ENCODE measurements at regions not wholly inside any gene's neighbourhood (a gene's known extent, or its start where the extent isn't known, plus 50 kb on each side); places are given as distances from the start of the nearest gene placed in this dataset.
A peak's percentile ranks its signal among the peaks of the same experiment; 100 is the strongest.

- no peak for DNase-seq
These were observed 403.9 kb upstream of the JARID2 start for GRCh38 chr6:14841901-14842421.

DNA sequence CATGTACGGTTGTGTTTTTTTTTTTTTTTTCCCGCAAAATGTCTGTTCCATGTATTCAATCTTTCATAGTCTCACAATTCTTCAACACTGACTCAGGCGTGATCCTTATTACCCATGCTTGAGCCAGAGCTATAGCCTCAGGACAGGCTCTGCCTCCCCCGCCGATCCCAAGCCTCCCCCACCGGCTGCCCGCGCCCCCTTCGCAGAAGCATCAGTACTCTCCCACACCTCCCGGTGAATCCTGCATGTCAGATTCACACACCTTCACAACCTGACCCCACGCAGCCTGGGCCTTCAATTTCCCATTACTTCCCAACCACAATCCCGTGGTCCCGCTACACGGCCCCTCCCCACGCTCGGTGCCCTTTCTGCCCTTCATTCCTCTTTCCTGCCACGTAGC, 401.5 kb upstream of the JARID2 start:
- no peak for DNase-seq

DNA sequence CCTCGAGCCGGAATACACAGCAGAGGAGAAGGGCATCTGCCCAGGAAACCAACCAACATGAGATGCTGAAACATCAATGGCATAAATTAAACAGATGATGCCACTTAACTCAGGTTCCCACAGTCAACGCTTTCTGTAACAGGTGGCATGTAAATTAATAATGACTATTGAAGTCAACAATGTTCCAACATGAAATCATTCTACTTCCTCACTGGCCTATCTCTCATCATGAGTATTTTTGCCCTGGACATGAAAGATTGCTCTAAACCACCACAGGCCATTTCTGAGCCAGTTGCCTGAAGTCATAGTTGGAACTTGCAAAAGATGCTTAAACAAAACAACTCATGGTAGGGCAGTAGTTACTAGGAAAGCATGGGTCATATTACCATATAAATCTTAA, 397.9 kb upstream of the JARID2 start:
- no peak for DNase-seq

- DNase-seq = no peak
These were observed 396.7 kb upstream of the JARID2 start for GRCh38 chr6:14849185-14849584.

- no peak for DNase-seq
These were observed 394.6 kb upstream of the JARID2 start for GRCh38 chr6:14851281-14851680.

GRCh38 chr6:14852375-14852774, 393.5 kb upstream of the JARID2 start:
- no peak for DNase-seq

DNA sequence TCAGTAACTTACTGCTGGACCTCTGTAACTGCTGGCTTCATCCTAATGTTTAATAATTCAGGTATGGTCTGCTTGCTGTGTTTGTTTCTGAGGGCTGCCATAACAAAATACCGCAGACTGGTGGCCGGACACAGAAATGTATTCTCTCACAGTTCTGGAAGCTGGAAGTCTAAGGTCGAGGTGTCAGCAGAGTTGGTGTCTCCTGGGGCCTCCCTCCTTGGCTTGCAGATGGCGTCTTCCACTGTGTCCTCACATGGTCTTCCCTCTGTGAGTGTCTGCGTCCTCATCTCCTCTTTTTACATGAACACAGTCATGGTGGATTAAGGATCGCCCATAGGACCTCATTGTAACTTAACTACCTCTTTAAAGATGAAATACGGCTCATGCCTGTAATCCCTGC, 389.7 kb upstream of the JARID2 start:
- DNase-seq = no peak

GRCh38 chr6:14857001-14857400, 388.9 kb upstream of the JARID2 start:
- DNase-seq = no peak

GRCh38 chr6:14857501-14857900, 388.4 kb upstream of the JARID2 start:
- no peak for DNase-seq

DNA sequence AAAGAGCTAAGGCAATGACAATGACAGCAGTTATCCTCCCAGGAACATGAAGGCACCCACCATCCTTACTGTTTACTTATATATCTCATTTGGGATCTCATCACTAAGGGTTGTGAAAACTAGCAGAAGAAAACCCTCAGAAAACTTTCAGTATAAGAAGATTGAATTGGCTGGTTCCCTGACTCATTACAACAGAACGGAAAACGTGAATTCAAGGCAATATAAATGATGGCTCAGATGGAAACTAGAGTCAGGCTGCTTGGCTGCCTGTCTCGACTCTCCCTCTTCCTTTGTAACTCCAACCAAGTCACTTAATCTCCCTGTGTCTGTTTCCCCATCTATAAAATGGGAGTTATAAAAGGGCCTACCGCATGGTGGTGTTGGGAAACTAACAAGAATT, 387.1 kb upstream of the JARID2 start:
- no peak for DNase-seq

- DNase-seq = no peak
These were observed 385.1 kb upstream of the JARID2 start for GRCh38 chr6:14860774-14861173.

GRCh38 chr6:14861491-14861943, 384.4 kb upstream of the JARID2 start:
- DNase-seq = no peak

- DNase-seq = no peak
These were observed 383.0 kb upstream of the JARID2 start for GRCh38 chr6:14862845-14863244.

GRCh38 chr6:14863902-14864850, 381.7 kb upstream of the JARID2 start:
- peak; percentile 50 for DNase-seq

- no peak for DNase-seq
These were observed 380.3 kb upstream of the JARID2 start for GRCh38 chr6:14865531-14866100.

DNA sequence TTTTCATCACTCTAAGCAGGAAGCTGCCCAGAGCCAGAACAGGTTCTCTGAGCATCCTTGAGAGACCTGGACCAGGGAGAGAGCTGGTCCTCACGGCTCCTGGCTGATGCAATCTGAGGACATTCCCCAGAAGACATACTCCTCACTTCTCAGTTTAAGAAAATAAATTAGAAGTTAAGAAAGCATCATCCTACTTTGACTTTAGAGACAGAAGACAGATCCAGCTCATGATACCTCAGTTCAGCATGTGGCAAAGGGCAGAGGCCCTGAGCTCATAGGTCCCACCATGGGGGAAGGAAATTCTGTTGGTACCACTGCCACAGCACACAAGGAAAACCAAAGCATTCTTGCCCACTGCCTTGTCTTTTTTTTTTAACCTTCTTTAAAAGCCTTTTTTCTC, 378.1 kb upstream of the JARID2 start:
- DNase-seq = no peak

DNA sequence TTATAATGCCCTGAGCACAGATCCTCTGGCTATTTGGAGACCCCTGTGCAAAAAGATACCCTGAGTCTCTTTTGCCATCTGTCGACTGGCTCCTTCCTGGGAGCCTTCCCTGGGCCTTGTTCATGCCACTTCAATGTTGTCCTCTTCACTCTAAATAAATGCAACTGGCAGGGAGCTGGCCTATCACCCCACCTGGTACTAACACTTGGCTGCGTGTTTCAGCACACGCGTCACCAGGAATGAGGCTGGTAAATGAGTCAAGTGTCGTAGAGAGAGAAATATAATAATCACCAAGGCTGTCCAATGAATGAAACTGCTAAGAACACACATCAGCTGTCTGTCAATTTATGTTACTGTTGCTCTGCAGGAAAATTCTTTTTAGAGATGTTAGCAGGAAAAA, 374.6 kb upstream of the JARID2 start:
- DNase-seq = peak; percentile 21

DNA sequence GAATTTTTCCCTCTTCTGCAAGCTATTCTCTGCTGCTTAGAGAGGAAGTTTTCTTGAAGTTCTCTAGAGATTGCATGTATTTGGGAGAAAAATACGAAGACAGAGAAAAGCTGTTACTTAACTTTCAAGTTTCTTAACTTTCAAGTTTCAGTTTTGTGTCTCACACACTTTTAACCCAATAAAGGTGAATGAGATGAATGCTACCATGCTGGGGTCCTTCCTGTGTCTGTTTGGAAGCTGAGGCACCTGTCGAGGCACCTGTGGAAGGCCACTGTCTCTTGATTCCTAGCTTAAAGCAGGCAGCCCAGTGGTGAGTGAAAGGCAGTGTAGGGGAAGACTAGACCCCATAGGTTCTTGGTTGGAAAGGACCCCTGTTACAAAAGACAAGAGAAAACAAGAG, 372.8 kb upstream of the JARID2 start:
- no peak for DNase-seq

GRCh38 chr6:14873781-14874441, 372.0 kb upstream of the JARID2 start:
- DNase-seq = no peak

DNA sequence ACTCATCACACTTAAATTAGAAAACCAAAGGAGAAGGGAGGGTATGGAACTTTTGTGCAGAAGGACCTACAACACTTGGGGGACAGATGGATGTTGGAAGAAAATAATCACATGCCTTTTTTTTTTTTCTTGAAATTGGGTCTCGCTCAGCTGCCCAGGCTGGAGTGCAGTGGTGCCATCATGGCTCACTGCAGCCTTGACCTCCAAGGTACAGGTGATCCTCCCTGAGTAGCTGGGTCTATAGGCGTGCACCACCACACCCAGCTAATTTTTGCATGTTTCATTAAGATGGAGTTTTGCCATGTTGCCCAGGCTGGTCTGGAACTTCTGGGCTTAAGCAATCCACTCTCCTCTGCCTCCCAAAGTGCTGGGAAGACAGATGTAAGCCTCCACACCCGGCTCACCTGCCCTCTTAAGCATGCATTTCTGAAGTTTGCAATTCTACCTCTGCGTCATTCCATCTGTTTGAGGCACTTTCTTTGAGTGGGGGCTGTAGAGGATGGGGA, 370.8 kb upstream of the JARID2 start:
- DNase-seq = no peak

GRCh38 chr6:14875481-14876063, 370.3 kb upstream of the JARID2 start:
- no peak for DNase-seq

- no peak for DNase-seq
These were observed 368.9 kb upstream of the JARID2 start for GRCh38 chr6:14876778-14877613.
